K562 (cell line): ENCODE measurements at regions not wholly inside any gene's neighbourhood (a gene's known extent, or its start where the extent isn't known, plus 50 kb on each side); places are given as distances from the start of the nearest gene placed in this dataset.

Experiments used
- ATAC-seq: fragments of 200-7000 bp; cut with Tn5 transposase; 3 replicates; pipeline ENCODE4 v1.9.1; 2020; ENCODE audit warnings: moderate library complexity
- BruUV-seq: library from RNA; stranded (reverse); fragments of 400-500 nt; replicated peaks from 2 replicates; lab custom pipeline; 2021; lab: Mats Ljungman, UMichigan
- CTCF ChIA-PET: fragments of 300-600 bp; formaldehyde crosslinking; extraction: SDS; loops from one replicate; lab custom pipeline; 2021; ENCODE audit warnings: low intra/inter-chr PET ratio; lab: Yijun Ruan, JAX
- POLR2A ChIA-PET: fragments of 300-600, 350-650 bp; sonication (Branson Sonifier 250); formaldehyde crosslinking; extraction: SDS; loops from one replicate; lab custom pipeline; 2021; ENCODE audit warnings: antibody characterized with exemption, inconsistent platforms; lab: Yijun Ruan, JAX
- DNase-seq, 4 experiments: peaks; one replicate each; pipeline versions ENCODE4 v3.0.0 to v3.0.0-alpha.2; 2011 to 2018; ENCODE audit warnings: low spot score in 3 of 4, mixed read lengths in 3 of 4; ENCODE audit errors: extremely low read depth in 1 of 4
- FAIRE-seq: peaks from 2 replicates; lab custom pipeline; 2011; peaks lifted over from hg19 to GRCh38; lab: Jason Lieb, UNC
- H2AFZ ChIP-seq: 2 replicates; pipeline ENCODE4 v1.6.0; 2011; ENCODE audit warnings: low read depth, low read length, control low read depth, inconsistent platforms
- H3K27ac ChIP-seq: fragments of 200-600 bp; 3 replicates; pipeline ENCODE4 v1.8.0; 2011; ENCODE audit warnings: low read depth, mild to moderate bottlenecking, control low read depth, inconsistent platforms, low read length, moderate library complexity, mixed read lengths; ENCODE audit errors: extremely low read depth
- H3K27me3 ChIP-seq, 2 experiments: fragments of 300-600 bp in 1 of 2; 2 replicates in 1 of 2; 3 replicates in 1 of 2; pipeline versions ENCODE4 v1.6.0 to v1.8.0; 2011; ENCODE audit warnings: inconsistent platforms in 2 of 2, low read length in 2 of 2, mild to moderate bottlenecking in 1 of 2, mixed read lengths in 1 of 2, moderate library complexity in 1 of 2; ENCODE audit not compliant: control insufficient read depth in 2 of 2, insufficient read depth in 2 of 2
- H3K36me3 ChIP-seq: fragments of 300-600 bp; 3 replicates; pipeline ENCODE4 v1.8.0; 2011; ENCODE audit warnings: mild to moderate bottlenecking, low read length, inconsistent platforms; ENCODE audit not compliant: control insufficient read depth, insufficient read depth
- H3K4me1 ChIP-seq, 2 experiments: fragments of 200-600 bp in 1 of 2; replicated peaks in 1 of 2; 2 replicates in 1 of 2; 3 replicates in 1 of 2; pipeline versions ENCODE4 v1.5.1 to v1.8.0; 2011; ENCODE audit warnings: inconsistent platforms in 2 of 2, low read length in 2 of 2, mild to moderate bottlenecking in 1 of 2, mixed read lengths in 1 of 2, moderate library complexity in 1 of 2; ENCODE audit not compliant: control insufficient read depth in 2 of 2, insufficient read depth in 2 of 2
- H3K4me2 ChIP-seq: 2 replicates; pipeline ENCODE4 v1.6.1; 2011; ENCODE audit warnings: low read length, control low read depth, inconsistent platforms, mixed read lengths; ENCODE audit not compliant: insufficient read depth
- H3K4me3 ChIP-seq: fragments of 200-600 bp; sonication (generic), shearing (Covaris generic); 2 replicates; pipeline ENCODE4 v1.5.1; 2016; ENCODE audit warnings: control low read depth, inconsistent platforms
- H3K79me2 ChIP-seq: fragments of 200-600 bp; 3 replicates; pipeline ENCODE4 v1.8.0; 2011; ENCODE audit warnings: low read length, inconsistent platforms; ENCODE audit not compliant: control insufficient read depth, insufficient read depth
- H3K9ac ChIP-seq, 2 experiments: 2 replicates each; pipeline versions ENCODE4 v1.6.0 to v1.6.1; 2011; ENCODE audit warnings: low read depth in 2 of 2, low read length in 2 of 2, control low read depth in 1 of 2, inconsistent platforms in 1 of 2, mild to moderate bottlenecking in 1 of 2, mixed read lengths in 1 of 2; ENCODE audit not compliant: insufficient read depth in 1 of 2
- H3K9me1 ChIP-seq: one replicate; pipeline ENCODE4 v1.6.0; 2011; ENCODE audit warnings: inconsistent platforms, mild to moderate bottlenecking, low read length, moderate library complexity; ENCODE audit not compliant: control insufficient read depth, insufficient read depth
- H3K9me3 ChIP-seq: replicated peaks from 2 replicates; pipeline ENCODE4 v1.5.1; 2011; ENCODE audit warnings: low read depth, low read length, inconsistent platforms; ENCODE audit not compliant: control insufficient read depth, insufficient read depth
- H4K20me1 ChIP-seq: replicated peaks from 2 replicates; pipeline ENCODE4 v1.6.1; 2011; ENCODE audit warnings: low read length, inconsistent platforms, mixed read lengths; ENCODE audit not compliant: control insufficient read depth, insufficient read depth
- ARHGAP35 ChIP-seq: fragments of 450-650 bp; IDR thresholded peaks from 2 replicates; pipeline ENCODE4 v1.6.1; 2018; ENCODE audit not compliant: partially characterized antibody
- BRF2 ChIP-seq: IDR thresholded peaks from 3 replicates; pipeline ENCODE4 v1.6.1; 2011; ENCODE audit warnings: borderline replicate concordance, mild to moderate bottlenecking; ENCODE audit not compliant: insufficient read length, insufficient read depth
- CBX2 ChIP-seq: fragments of 200-600 bp; sonication (generic); IDR thresholded peaks from one replicate; pipeline ENCODE4 v1.6.1; 2012; ENCODE audit warnings: mild to moderate bottlenecking, low read length, inconsistent platforms; ENCODE audit not compliant: insufficient read depth, poor library complexity, severe bottlenecking
- CXXC5 ChIP-seq: fragments of 250-450 bp; sonication (Bioruptor Pico); IDR thresholded peaks from 2 replicates; pipeline ENCODE4 v1.8.0; 2022; ENCODE audit warnings: inconsistent platforms, mild to moderate bottlenecking, moderate library complexity
- GATAD2B ChIP-seq: fragments of 450-650 bp; IDR thresholded peaks from 2 replicates; pipeline ENCODE4 v1.6.1; 2017; ENCODE audit warnings: mild to moderate bottlenecking, borderline replicate concordance
- HDAC1 ChIP-seq, 2 experiments: fragments of 450-650 bp; IDR thresholded peaks; 2 replicates each; pipeline ENCODE4 v1.6.1; 2016 to 2017; ENCODE audit warnings: inconsistent platforms in 1 of 2, mild to moderate bottlenecking in 1 of 2, moderate library complexity in 1 of 2
- HDGF ChIP-seq: fragments of 450-650 bp; IDR thresholded peaks from 2 replicates; pipeline ENCODE4 v1.6.1; 2016
- HMG20A ChIP-seq: fragments of 450-650 bp; formaldehyde crosslinking; conservative IDR thresholded peaks from 2 replicates; pipeline ENCODE4 v1.4.0; 2020; ENCODE audit warnings: mild to moderate bottlenecking, mixed read lengths
- HOMEZ ChIP-seq: fragments of 250-450 bp; sonication (Bioruptor Pico); IDR thresholded peaks from 2 replicates; pipeline ENCODE4 v1.4.0; 2020; ENCODE audit warnings: mild to moderate bottlenecking, moderate library complexity
- MTA3 ChIP-seq: fragments of 450-650 bp; formaldehyde crosslinking; IDR thresholded peaks from 2 replicates; pipeline ENCODE4 v1.6.1; 2017; ENCODE audit warnings: mild to moderate bottlenecking, borderline replicate concordance
- MYC ChIP-seq, 2 experiments: fragments of 250-450 bp in 1 of 2; sonication (Bioruptor Pico) in 1 of 2; IDR thresholded peaks; 2 replicates each; pipeline versions ENCODE4 v1.5.1 to v1.6.1; 2012 to 2021; ENCODE audit warnings: low read depth in 2 of 2, borderline replicate concordance in 1 of 2, improper control_type of control experiment in 1 of 2, low read length in 1 of 2, mild to moderate bottlenecking in 1 of 2, moderate library complexity in 1 of 2
- NEUROD1 ChIP-seq: fragments of 150-350 bp; IDR thresholded peaks from 2 replicates; pipeline ENCODE4 v1.6.1; 2014; ENCODE audit warnings: borderline replicate concordance, low read length, low read depth; ENCODE audit not compliant: partially characterized antibody
- PKNOX1 ChIP-seq: fragments of 450-650 bp; IDR thresholded peaks from 2 replicates; pipeline ENCODE4 v1.6.1; 2016
- PTTG1 ChIP-seq: fragments of 450-650 bp; IDR thresholded peaks from 2 replicates; pipeline ENCODE4 v1.6.1; 2016; ENCODE audit warnings: low read depth, mild to moderate bottlenecking, missing genetic modification characterization, missing compliant biosample characterization
- RBFOX2 ChIP-seq: fragments of 200-400 bp; formaldehyde crosslinking; IDR thresholded peaks from 2 replicates; pipeline ENCODE4 v1.6.1; 2017; ENCODE audit warnings: low read depth, mild to moderate bottlenecking, low read length, moderate library complexity
- RBM14 ChIP-seq: fragments of 200-400 bp; formaldehyde crosslinking; IDR thresholded peaks from 2 replicates; pipeline ENCODE4 v1.6.1; 2018; ENCODE audit warnings: low read depth, mild to moderate bottlenecking, low read length, moderate library complexity, borderline replicate concordance; ENCODE audit not compliant: insufficient read depth
- RBM25 ChIP-seq: fragments of 200-400 bp; formaldehyde crosslinking; IDR thresholded peaks from 2 replicates; pipeline ENCODE4 v1.6.1; 2018; ENCODE audit warnings: low read length, low read depth, moderate library complexity; ENCODE audit not compliant: severe bottlenecking
- SLC30A9 ChIP-seq: fragments of 250-450 bp; sonication (Bioruptor Pico); IDR thresholded peaks from 2 replicates; pipeline ENCODE4 v1.8.0; 2022; ENCODE audit warnings: mild to moderate bottlenecking, moderate library complexity
- ZC3H8 ChIP-seq: fragments of 450-650 bp; IDR thresholded peaks from 2 replicates; pipeline ENCODE4 v1.6.1; 2017
- ZNF239 ChIP-seq: fragments of 250-450 bp; sonication (Bioruptor Pico); IDR thresholded peaks from 2 replicates; pipeline ENCODE4 v1.4.0; 2020; ENCODE audit warnings: mild to moderate bottlenecking
- ZNF830 ChIP-seq: fragments of 250-450 bp; sonication (Bioruptor Pico); IDR thresholded peaks from 2 replicates; pipeline ENCODE4 v1.5.0; 2021; ENCODE audit warnings: mild to moderate bottlenecking
- WGBS: fragments of 100-300 bp; shearing (Covaris generic); methylation state at CpG from one replicate; pipeline ENCODE4 v1.1.6; 2016; ENCODE audit warnings: low coverage, mixed read lengths; ENCODE audit not compliant: insufficient coverage; ENCODE audit errors: missing lambda C conversion rate; 5-methylcytosine and 5-hydroxymethylcytosine counted together
- in situ Hi-C: fragments of 300-500 bp; cut with MboI; formaldehyde crosslinking; loops from 4 replicates; pipeline ENCODE4 v1.15.0; 2018; ENCODE audit warnings: inconsistent platforms, mixed read lengths
- intact Hi-C: fragments of 100-400 bp; cut with micrococcal nuclease; formaldehyde crosslinking; loops from 2 replicates; pipeline ENCODE4 v1.14.2; 2022

GRCh38 chr7:49703881-49704280 is 69.6 kb upstream of the VWC2 start (continued):
- TF ChIP-seq BRF2 (no peak), NEUROD1 (no peak), GATAD2B (no peak), PTTG1 (no peak), ZC3H8 (no peak), RBFOX2 (no peak), RBM25 (no peak), CXXC5 (no peak), ZNF239 (CRISPR knock-in tag) (no peak), RBM14 (no peak), MTA3 (no peak)

GRCh38 chr7:49706106-49706505 is 67.3 kb upstream of the VWC2 start:
- CTCF ChIA-PET: no interaction called here
- H3K27ac ChIP-seq: no peak overlapping the region
- TF ChIP-seq ARHGAP35 (no peak), HMG20A (CRISPR knock-in tag) (no peak), MYC (IDR thresholded peaks at IDR 0.05; ENCODE audit: low read depth, low read length) (no peak), MYC (CRISPR knock-in tag; IDR thresholded peaks at IDR 0.05; ENCODE audit: borderline replicate concordance, low read depth) (no peak), ZNF830 (no peak), HOMEZ (no peak), PKNOX1 (no peak), CBX2 (no peak), SLC30A9 (CRISPR knock-in tag) (no peak), HDAC1 (IDR thresholded peaks at IDR 0.05) (no peak), HDGF (no peak)
- TF ChIP-seq, all 486 proteins: peak for 0
- Histone ChIP-seq H3K4me1 (no peaks in the 10 kb centered on the region), H3K9me1 (no peaks in the 10 kb centered on the region), H3K4me3 (no peak overlapping the region), H3K9me3 (no peaks in the 10 kb centered on the region), H3K27me3 (no peaks in the 10 kb centered on the region), H3K9ac (no peak overlapping the region), H3K4me2 (no peak overlapping the region), H3K36me3 (no peaks in the 10 kb centered on the region), H3K79me2 (no peaks in the 10 kb centered on the region), H2AFZ (no peak overlapping the region), H4K20me1 (no peaks in the 10 kb centered on the region)
- intact Hi-C loops (no loop called here), in situ Hi-C loops (no loop called here)
- DNase-seq: no peak
- no peak for ATAC-seq
- FAIRE-seq: no peak
- 2% methylated on average over 5 of the region's 5 CpGs for WGBS
- BruUV-seq: no TSS peak
- POLR2A ChIA-PET: no interaction called here
